IMR-90 (cell line): ENCODE measurements at regions not wholly inside any gene's neighbourhood (a gene's known extent, or its start where the extent isn't known, plus 50 kb on each side); places are given as distances from the start of the nearest gene placed in this dataset.

Experiments used
- CHD1 ChIP-seq: IDR thresholded peaks from 2 replicates; pipeline ENCODE4 v1.6.1; 2012; ENCODE audit warnings: low read depth, low read length, improper control_type of control experiment
- CTCF ChIP-seq: conservative IDR thresholded peaks from 2 replicates; pipeline ENCODE4 v1.5.1; 2012; ENCODE audit warnings: mild to moderate bottlenecking, low read depth, low read length, improper control_type of control experiment
- FOS ChIP-seq: fragments of 150-350 bp; IDR thresholded peaks from 2 replicates; pipeline ENCODE4 v1.6.1; 2016; ENCODE audit warnings: low read depth, low read length
- MAZ ChIP-seq: IDR thresholded peaks from 2 replicates; pipeline ENCODE4 v1.6.1; 2012; ENCODE audit warnings: low read depth, mild to moderate bottlenecking, low read length, improper control_type of control experiment, moderate library complexity, borderline replicate concordance
- POLR2A ChIP-seq: IDR thresholded peaks from 2 replicates; pipeline ENCODE4 v1.6.1; 2012; ENCODE audit warnings: mild to moderate bottlenecking, low read depth, low read length
- RFX5 ChIP-seq: IDR thresholded peaks from 2 replicates; pipeline ENCODE4 v1.8.0; 2012; ENCODE audit warnings: low read depth, mild to moderate bottlenecking, low read length, moderate library complexity
- TF ChIP-seq, protein P1 (sequence below): fragments of 150-350 bp; IDR thresholded peaks from 2 replicates; pipeline ENCODE4 v1.6.1; 2016; ENCODE audit warnings: low read depth, mild to moderate bottlenecking, low read length, moderate library complexity, borderline replicate concordance

- no peak for TF ChIP-seq CTCF
- TF ChIP-seq RFX5: no peak
- TF ChIP-seq, protein P1, sequence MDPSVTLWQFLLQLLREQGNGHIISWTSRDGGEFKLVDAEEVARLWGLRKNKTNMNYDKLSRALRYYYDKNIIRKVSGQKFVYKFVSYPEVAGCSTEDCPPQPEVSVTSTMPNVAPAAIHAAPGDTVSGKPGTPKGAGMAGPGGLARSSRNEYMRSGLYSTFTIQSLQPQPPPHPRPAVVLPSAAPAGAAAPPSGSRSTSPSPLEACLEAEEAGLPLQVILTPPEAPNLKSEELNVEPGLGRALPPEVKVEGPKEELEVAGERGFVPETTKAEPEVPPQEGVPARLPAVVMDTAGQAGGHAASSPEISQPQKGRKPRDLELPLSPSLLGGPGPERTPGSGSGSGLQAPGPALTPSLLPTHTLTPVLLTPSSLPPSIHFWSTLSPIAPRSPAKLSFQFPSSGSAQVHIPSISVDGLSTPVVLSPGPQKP: no peak
- TF ChIP-seq FOS: no peak
- TF ChIP-seq MAZ: no peak
- TF ChIP-seq POLR2A: no peak
- TF ChIP-seq CHD1: no peak
These were observed 53.9 kb upstream of the EPC2 start for GRCh38 chr2:148590612-148591011.
